ENCODE measurements at regions not wholly inside any gene's neighbourhood (a gene's known extent, or its start where the extent isn't known, plus 50 kb on each side); places are given as distances from the start of the nearest gene placed in this dataset.

GRCh38 chr3:194977356-194977755 is 291.7 kb downstream of the FAM43A start:
- Histone ChIP-seq H3K27ac (ENCODE audit: low read depth, low read length) (no peak overlapping the region), H3K4me1 (ENCODE audit: insufficient read depth, low read length) (no peaks in the 10 kb centered on the region), H3K4me3 (ENCODE audit: low read length) (no peak overlapping the region), H3K36me3 (ENCODE audit: insufficient read depth, low read length) (no peaks in the 10 kb centered on the region), H3K9me3 (ENCODE audit: insufficient read depth, low read depth, low read length) (no peaks in the 10 kb centered on the region), H3K9ac (ENCODE audit: low read depth, low read length) (no peak overlapping the region), H3K27me3 (ENCODE audit: insufficient read depth, low read length) (no peaks in the 10 kb centered on the region)
- WGBS = 95% methylated on average over 8 of the region's 8 CpGs

- 93% methylated on average over 6 of the region's 6 CpGs for WGBS
Measured at GRCh38 chr3:194979173-194979572, 291.8 kb downstream of the XXYLT1 start.

GRCh38 chr3:194982472-194982871 is 288.5 kb downstream of the XXYLT1 start:
- Histone ChIP-seq H3K4me1 (ENCODE audit: insufficient read depth, low read length) (no peaks in the 10 kb centered on the region), H3K27ac (ENCODE audit: low read depth, low read length) (no peak overlapping the region), H3K36me3 (ENCODE audit: insufficient read depth, low read length) (no peaks in the 10 kb centered on the region), H3K9ac (ENCODE audit: low read depth, low read length) (no peak overlapping the region), H3K4me3 (ENCODE audit: low read length) (no peak overlapping the region), H3K9me3 (ENCODE audit: insufficient read depth, low read depth, low read length) (no peaks in the 10 kb centered on the region), H3K27me3 (ENCODE audit: insufficient read depth, low read length) (no peaks in the 10 kb centered on the region)
- WGBS = 90% methylated on average over 3 of the region's 3 CpGs

More at GRCh38 chr3:194979173-194979572, 291.8 kb downstream of the XXYLT1 start:
- Histone ChIP-seq H3K9ac (ENCODE audit: low read depth, low read length) (no peak overlapping the region), H3K9me3 (ENCODE audit: insufficient read depth, low read depth, low read length) (no peaks in the 10 kb centered on the region), H3K27ac (ENCODE audit: low read depth, low read length) (no peak overlapping the region), H3K36me3 (ENCODE audit: insufficient read depth, low read length) (no peaks in the 10 kb centered on the region), H3K4me1 (ENCODE audit: insufficient read depth, low read length) (no peaks in the 10 kb centered on the region), H3K27me3 (ENCODE audit: insufficient read depth, low read length) (no peaks in the 10 kb centered on the region), H3K4me3 (ENCODE audit: low read length) (no peak overlapping the region)

DNA sequence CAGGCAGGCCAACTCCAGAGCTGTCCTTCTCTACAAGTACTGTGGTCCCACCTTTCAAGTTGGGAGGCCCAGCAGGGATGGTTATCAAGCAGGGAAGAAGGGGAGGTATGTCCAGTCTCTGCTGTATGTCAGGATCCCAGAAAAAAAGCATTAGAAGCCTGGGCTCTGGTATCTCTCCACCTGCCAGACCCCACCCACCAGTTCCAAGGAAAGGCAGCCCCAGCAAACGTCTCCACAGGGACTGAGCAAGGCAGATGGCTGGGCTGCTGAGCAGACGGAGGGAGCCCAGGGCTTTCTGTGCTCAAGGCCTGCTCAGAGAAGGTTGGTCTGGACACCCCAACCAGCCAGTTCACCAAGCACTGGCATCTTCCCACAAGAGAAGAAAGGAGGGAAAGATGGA is 287.8 kb downstream of the XXYLT1 start:
- no peak overlapping the region for H3K27ac ChIP-seq (ENCODE audit: low read depth, low read length)
- H3K27me3 ChIP-seq (ENCODE audit: insufficient read depth, low read length) = no peaks in the 10 kb centered on the region
- no peaks in the 10 kb centered on the region for H3K36me3 ChIP-seq (ENCODE audit: insufficient read depth, low read length)
- H3K9me3 ChIP-seq (ENCODE audit: insufficient read depth, low read depth, low read length) = no peaks in the 10 kb centered on the region
- H3K9ac ChIP-seq (ENCODE audit: low read depth, low read length) = no peak overlapping the region
- H3K4me3 ChIP-seq (ENCODE audit: low read length) = no peak overlapping the region
- H3K4me1 ChIP-seq (ENCODE audit: insufficient read depth, low read length) = no peaks in the 10 kb centered on the region
- WGBS = 76% methylated on average over 2 of the region's 2 CpGs

DNA sequence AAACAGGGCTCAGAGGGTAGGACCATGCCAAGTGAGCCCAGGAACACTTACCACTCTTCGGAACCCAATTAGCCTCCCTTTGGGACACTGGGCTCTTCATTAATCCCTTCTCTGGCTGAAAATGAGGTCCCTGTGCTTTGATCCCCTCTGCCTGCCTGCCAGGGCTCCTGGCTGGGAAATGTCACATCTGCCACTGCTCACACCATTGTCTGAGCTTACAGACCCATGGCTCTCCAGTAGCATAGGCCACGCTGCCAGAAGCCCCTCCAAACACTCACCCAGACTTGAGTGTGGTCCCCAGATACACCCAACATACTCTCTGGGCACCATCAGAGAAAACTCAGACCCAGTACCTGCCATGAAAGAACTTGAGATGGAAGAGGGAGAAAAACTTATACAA is 287.3 kb downstream of the XXYLT1 start:
- WGBS = 84% methylated on average over 2 of the region's 2 CpGs
- Histone ChIP-seq H3K4me3 (ENCODE audit: low read length) (no peak overlapping the region), H3K9me3 (ENCODE audit: insufficient read depth, low read depth, low read length) (no peaks in the 10 kb centered on the region), H3K36me3 (ENCODE audit: insufficient read depth, low read length) (no peaks in the 10 kb centered on the region), H3K9ac (ENCODE audit: low read depth, low read length) (no peak overlapping the region), H3K27ac (ENCODE audit: low read depth, low read length) (no peak overlapping the region), H3K27me3 (ENCODE audit: insufficient read depth, low read length) (no peaks in the 10 kb centered on the region), H3K4me1 (ENCODE audit: insufficient read depth, low read length) (no peaks in the 10 kb centered on the region)

GRCh38 chr3:194984066-194984465 is 286.9 kb downstream of the XXYLT1 start:
- H3K4me3 ChIP-seq (ENCODE audit: low read length) = no peak overlapping the region
- H3K36me3 ChIP-seq (ENCODE audit: insufficient read depth, low read length) = no peaks in the 10 kb centered on the region
- no peaks in the 10 kb centered on the region for H3K9me3 ChIP-seq (ENCODE audit: insufficient read depth, low read depth, low read length)
- WGBS = 89% methylated on average over 3 of the region's 3 CpGs
- no peaks in the 10 kb centered on the region for H3K4me1 ChIP-seq (ENCODE audit: insufficient read depth, low read length)
- H3K27me3 ChIP-seq (ENCODE audit: insufficient read depth, low read length) = no peaks in the 10 kb centered on the region
- no peak overlapping the region for H3K9ac ChIP-seq (ENCODE audit: low read depth, low read length)
- H3K27ac ChIP-seq (ENCODE audit: low read depth, low read length) = no peak overlapping the region

GRCh38 chr3:194984622-194985021 is 286.3 kb downstream of the XXYLT1 start:
- Histone ChIP-seq H3K9ac (ENCODE audit: low read depth, low read length) (no peak overlapping the region), H3K4me3 (ENCODE audit: low read length) (no peak overlapping the region), H3K36me3 (ENCODE audit: insufficient read depth, low read length) (no peaks in the 10 kb centered on the region)

GRCh38 chr3:194985031-194985578 is 285.9 kb downstream of the XXYLT1 start:
- Histone ChIP-seq H3K4me1 (ENCODE audit: insufficient read depth, low read length) (no peaks in the 10 kb centered on the region), H3K9ac (ENCODE audit: low read depth, low read length) (no peak overlapping the region), H3K27me3 (ENCODE audit: insufficient read depth, low read length) (no peaks in the 10 kb centered on the region), H3K9me3 (ENCODE audit: insufficient read depth, low read depth, low read length) (no peaks in the 10 kb centered on the region), H3K27ac (ENCODE audit: low read depth, low read length) (no peak overlapping the region), H3K36me3 (ENCODE audit: insufficient read depth, low read length) (no peaks in the 10 kb centered on the region), H3K4me3 (ENCODE audit: low read length) (no peak overlapping the region)
- 89% methylated on average over 33 of the region's 33 CpGs for WGBS

More at GRCh38 chr3:194984622-194985021, 286.3 kb downstream of the XXYLT1 start:
- WGBS = 90% methylated on average over 9 of the region's 9 CpGs
- Histone ChIP-seq H3K4me1 (ENCODE audit: insufficient read depth, low read length) (no peaks in the 10 kb centered on the region), H3K27me3 (ENCODE audit: insufficient read depth, low read length) (no peaks in the 10 kb centered on the region), H3K9me3 (ENCODE audit: insufficient read depth, low read depth, low read length) (no peaks in the 10 kb centered on the region), H3K27ac (ENCODE audit: low read depth, low read length) (no peak overlapping the region)

GRCh38 chr3:194986208-194987043 is 284.5 kb downstream of the XXYLT1 start:
- Histone ChIP-seq H3K27ac (ENCODE audit: low read depth, low read length) (no peak overlapping the region), H3K27me3 (ENCODE audit: insufficient read depth, low read length) (no peaks in the 10 kb centered on the region), H3K36me3 (ENCODE audit: insufficient read depth, low read length) (no peaks in the 10 kb centered on the region), H3K9ac (ENCODE audit: low read depth, low read length) (no peak overlapping the region), H3K4me3 (ENCODE audit: low read length) (no peak overlapping the region), H3K4me1 (ENCODE audit: insufficient read depth, low read length) (no peaks in the 10 kb centered on the region), H3K9me3 (ENCODE audit: insufficient read depth, low read depth, low read length) (no peaks in the 10 kb centered on the region)
- WGBS = 86% methylated on average over 17 of the region's 17 CpGs

- Histone ChIP-seq H3K27ac (ENCODE audit: low read depth, low read length) (no peak overlapping the region), H3K4me3 (ENCODE audit: low read length) (no peak overlapping the region), H3K36me3 (ENCODE audit: insufficient read depth, low read length) (no peaks in the 10 kb centered on the region), H3K27me3 (ENCODE audit: insufficient read depth, low read length) (peaks cover 4% of the 10 kb centered on the region; the same call in 1 of the 2 replicates), H3K9ac (ENCODE audit: low read depth, low read length) (no peak overlapping the region), H3K4me1 (ENCODE audit: insufficient read depth, low read length) (no peaks in the 10 kb centered on the region), H3K9me3 (ENCODE audit: insufficient read depth, low read depth, low read length) (no peaks in the 10 kb centered on the region)
- 86% methylated on average over 21 of the region's 21 CpGs for WGBS
Measured at GRCh38 chr3:194987571-194988494, 283.1 kb downstream of the XXYLT1 start.
